Fibroblast of lung (primary cell): ENCODE measurements at regions not wholly inside any gene's neighbourhood (a gene's known extent, or its start where the extent isn't known, plus 50 kb on each side); places are given as distances from the start of the nearest gene placed in this dataset.

ENCODE experiments used
- DNase-seq, 2 donors: peaks; one replicate each; pipeline versions ENCODE4 v3.0.0 to v3.0.0-alpha.2; 2010; ENCODE audit warnings: low read depth in 2 of 2
- H2AFZ ChIP-seq: 2 replicates; pipeline ENCODE4 v1.5.1; 2012; ENCODE audit warnings: low read length, control low read depth, inconsistent platforms
- H3K27ac ChIP-seq: 2 replicates; pipeline ENCODE4 v1.5.1; 2011; ENCODE audit warnings: low read length, control low read depth; ENCODE audit not compliant: insufficient read depth
- H3K27me3 ChIP-seq: 2 replicates; pipeline ENCODE4 v1.5.1; 2011; ENCODE audit warnings: mild to moderate bottlenecking, low read length; ENCODE audit not compliant: control insufficient read depth, insufficient read depth
- H3K36me3 ChIP-seq: 2 replicates; pipeline ENCODE4 v1.5.1; 2011; ENCODE audit warnings: low read length; ENCODE audit not compliant: control insufficient read depth, insufficient read depth
- H3K4me1 ChIP-seq: 2 replicates; pipeline ENCODE4 v1.5.1; 2011; ENCODE audit warnings: low read length; ENCODE audit not compliant: control insufficient read depth, insufficient read depth; ENCODE audit errors: extremely low read depth
- H3K4me2 ChIP-seq: 2 replicates; pipeline ENCODE4 v1.5.1; 2011; ENCODE audit warnings: low read length, control low read depth; ENCODE audit not compliant: insufficient read depth; ENCODE audit errors: extremely low read depth
- H3K4me3 ChIP-seq, 4 experiments: fragments of 200-600 bp in 1 of 4; sonication (generic) in 1 of 4; replicated peaks in 1 of 4; 2 replicates each; pipeline ENCODE4 v1.5.1; 2011 to 2016; ENCODE audit warnings: low read length in 4 of 4, low read depth in 3 of 4, mild to moderate bottlenecking in 3 of 4, control low read depth in 2 of 4, inconsistent platforms in 1 of 4, mixed read lengths in 1 of 4; ENCODE audit not compliant: insufficient read depth in 1 of 4; ENCODE audit errors: control extremely low read depth in 1 of 4
- H3K79me2 ChIP-seq: 2 replicates; pipeline ENCODE4 v1.5.1; 2012; ENCODE audit warnings: mild to moderate bottlenecking, low read length, inconsistent platforms; ENCODE audit not compliant: control insufficient read depth, insufficient read depth
- H3K9ac ChIP-seq: 2 replicates; pipeline ENCODE4 v1.5.1; 2011; ENCODE audit warnings: mild to moderate bottlenecking, low read length, control low read depth; ENCODE audit not compliant: insufficient read depth
- H3K9me3 ChIP-seq: 2 replicates; pipeline ENCODE4 v1.5.1; 2012; ENCODE audit warnings: low read depth, low read length; ENCODE audit not compliant: control insufficient read depth, insufficient read depth
- H4K20me1 ChIP-seq: 2 replicates; pipeline ENCODE4 v1.5.1; 2011; ENCODE audit warnings: low read length; ENCODE audit not compliant: control insufficient read depth, insufficient read depth; ENCODE audit errors: extremely low read depth
- EZH2 ChIP-seq: IDR thresholded peaks from 2 replicates; pipeline ENCODE4 v1.5.1; 2012; ENCODE audit warnings: low read length, control low read depth, mild to moderate bottlenecking; ENCODE audit errors: missing control alignments
- TF ChIP-seq, protein P1 (sequence below), 2 donors: IDR thresholded peaks in 1 of 2; conservative IDR thresholded peaks in 1 of 2; 1 replicate in 1 of 2; 2 replicates in 1 of 2; pipeline ENCODE4 v1.5.1; 2011 to 2012; ENCODE audit warnings: low read length in 2 of 2, control low read depth in 1 of 2, inconsistent platforms in 1 of 2, low read depth in 1 of 2, mild to moderate bottlenecking in 1 of 2

- no peak for DNase-seq
- Histone ChIP-seq H3K79me2 (no peaks in the 10 kb centered on the region), H3K4me1 (no peaks in the 10 kb centered on the region), H3K36me3 (no peaks in the 10 kb centered on the region), H4K20me1 (no peaks in the 10 kb centered on the region), H3K4me3 (no peak overlapping the region), H3K4me2 (no peak overlapping the region), H3K27me3 (no peaks in the 10 kb centered on the region), H3K27ac (no peak overlapping the region), H2AFZ (no peak overlapping the region), H3K9me3 (no peaks in the 10 kb centered on the region), H3K9ac (no peak overlapping the region)
- no peak for TF ChIP-seq EZH2
- TF ChIP-seq, protein P1, sequence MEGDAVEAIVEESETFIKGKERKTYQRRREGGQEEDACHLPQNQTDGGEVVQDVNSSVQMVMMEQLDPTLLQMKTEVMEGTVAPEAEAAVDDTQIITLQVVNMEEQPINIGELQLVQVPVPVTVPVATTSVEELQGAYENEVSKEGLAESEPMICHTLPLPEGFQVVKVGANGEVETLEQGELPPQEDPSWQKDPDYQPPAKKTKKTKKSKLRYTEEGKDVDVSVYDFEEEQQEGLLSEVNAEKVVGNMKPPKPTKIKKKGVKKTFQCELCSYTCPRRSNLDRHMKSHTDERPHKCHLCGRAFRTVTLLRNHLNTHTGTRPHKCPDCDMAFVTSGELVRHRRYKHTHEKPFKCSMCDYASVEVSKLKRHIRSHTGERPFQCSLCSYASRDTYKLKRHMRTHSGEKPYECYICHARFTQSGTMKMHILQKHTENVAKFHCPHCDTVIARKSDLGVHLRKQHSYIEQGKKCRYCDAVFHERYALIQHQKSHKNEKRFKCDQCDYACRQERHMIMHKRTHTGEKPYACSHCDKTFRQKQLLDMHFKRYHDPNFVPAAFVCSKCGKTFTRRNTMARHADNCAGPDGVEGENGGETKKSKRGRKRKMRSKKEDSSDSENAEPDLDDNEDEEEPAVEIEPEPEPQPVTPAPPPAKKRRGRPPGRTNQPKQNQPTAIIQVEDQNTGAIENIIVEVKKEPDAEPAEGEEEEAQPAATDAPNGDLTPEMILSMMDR (conservative IDR thresholded peaks at IDR 0.05 in 1 of 2, IDR thresholded peaks at IDR 0.05 in 1 of 2; ENCODE audit: low read depth in 1 of 2, low read length in 2 of 2): no peak
Measured at GRCh38 chr14:101113108-101113612, 209.6 kb upstream of the RTL1 start.

DNA sequence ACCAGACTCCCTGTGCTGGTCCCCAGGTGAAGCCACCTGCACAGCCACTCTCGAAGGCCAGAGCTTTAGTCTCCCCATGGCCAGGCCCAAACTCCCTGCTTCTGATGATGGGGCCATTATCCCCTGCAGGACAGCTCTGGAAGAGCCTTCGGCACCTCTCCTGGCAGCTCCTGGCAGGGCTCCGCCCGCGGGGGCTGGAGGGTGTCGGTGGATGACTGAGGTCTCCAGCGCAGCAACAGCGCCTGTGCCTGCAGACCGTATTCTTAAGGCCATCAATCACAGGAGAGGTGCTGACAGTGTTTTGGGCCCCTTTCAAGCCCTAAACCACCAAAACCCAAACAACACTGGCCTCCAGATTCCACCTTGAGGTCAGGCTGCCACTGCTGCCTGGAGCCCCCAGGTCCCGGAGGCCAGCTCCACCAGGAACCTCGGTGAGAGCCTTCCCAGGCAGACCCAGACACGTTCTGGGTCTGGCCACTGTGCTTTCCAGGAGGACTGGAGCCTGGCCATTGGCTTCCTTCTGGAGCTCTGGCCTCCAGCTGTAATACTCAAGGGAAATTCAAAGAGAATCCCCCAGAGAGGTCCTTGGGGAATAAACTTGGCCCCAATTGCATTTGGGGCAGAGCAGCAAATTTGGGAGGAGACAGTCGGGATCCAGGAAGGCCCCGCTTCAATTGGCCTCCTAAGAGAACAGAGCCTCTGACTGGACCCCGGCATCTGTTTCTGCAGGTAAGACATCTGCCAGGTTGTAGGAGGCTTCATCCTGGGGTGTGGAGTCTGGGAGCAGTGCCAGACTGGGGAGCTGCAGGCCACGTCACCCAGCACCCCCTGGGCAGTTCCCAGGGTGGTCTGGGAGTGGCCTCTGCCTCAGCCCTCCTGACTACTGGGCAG is 210.6 kb upstream of the RTL1 start:
- no peak overlapping the region for H2AFZ ChIP-seq
- no peak overlapping the region for H3K27ac ChIP-seq
- H3K27me3 ChIP-seq: no peaks in the 10 kb centered on the region
- no peaks in the 10 kb centered on the region for H3K36me3 ChIP-seq
- H3K4me2 ChIP-seq: no peak overlapping the region
- H3K4me3 ChIP-seq: no peak overlapping the region
- no peak overlapping the region for H3K9ac ChIP-seq
- no peaks in the 10 kb centered on the region for H4K20me1 ChIP-seq
- H3K9me3 ChIP-seq: no peaks in the 10 kb centered on the region
- DNase-seq: no peak
- H3K79me2 ChIP-seq: no peaks in the 10 kb centered on the region
- no peaks in the 10 kb centered on the region for H3K4me1 ChIP-seq
- TF ChIP-seq EZH2: no peak
- TF ChIP-seq, protein P1 (conservative IDR thresholded peaks at IDR 0.05 in 1 of 2, IDR thresholded peaks at IDR 0.05 in 1 of 2; ENCODE audit: low read depth in 1 of 2, low read length in 2 of 2): no peak

GRCh38 chr14:101114726-101115515 is 211.4 kb upstream of the RTL1 start:
- H3K27ac ChIP-seq: no peak overlapping the region
- no peaks in the 10 kb centered on the region for H3K79me2 ChIP-seq
- no peaks in the 10 kb centered on the region for H3K27me3 ChIP-seq
- no peaks in the 10 kb centered on the region for H4K20me1 ChIP-seq
- H3K4me2 ChIP-seq: no peak overlapping the region
- no peaks in the 10 kb centered on the region for H3K9me3 ChIP-seq
- H3K9ac ChIP-seq: no peak overlapping the region
- no peak overlapping the region for H2AFZ ChIP-seq
- no peak overlapping the region for H3K4me3 ChIP-seq
- no peaks in the 10 kb centered on the region for H3K36me3 ChIP-seq
- TF ChIP-seq, protein P1 (conservative IDR thresholded peaks at IDR 0.05 in 1 of 2, IDR thresholded peaks at IDR 0.05 in 1 of 2; ENCODE audit: low read depth in 1 of 2, low read length in 2 of 2): no peak
- no peak for TF ChIP-seq EZH2
- no peak for DNase-seq
- H3K4me1 ChIP-seq: no peaks in the 10 kb centered on the region
